B cell (primary cell): ENCODE measurements at regions not wholly inside any gene's neighbourhood (a gene's known extent, or its start where the extent isn't known, plus 50 kb on each side); places are given as distances from the start of the nearest gene placed in this dataset.

Experiments used
- ATAC-seq: fragments of 200-7000 bp; cut with Tn5 transposase; one replicate; pipeline ENCODE4 v1.10.0; 2021; ENCODE audit warnings: low read depth, mild to moderate bottlenecking, moderate number of reproducible peaks, moderate library complexity
- CTCF ChIA-PET: fragments of 350-600 bp; sonication (Branson Sonifier 250); formaldehyde crosslinking; loops from one replicate; lab custom pipeline; 2021; ENCODE audit warnings: antibody characterized with exemption, inconsistent platforms; lab: Charles Lee
- POLR2A ChIA-PET: fragments of 350-600 bp; sonication (Branson Sonifier 250); formaldehyde crosslinking; loops from one replicate; lab custom pipeline; 2021; ENCODE audit warnings: antibody characterized with exemption; lab: Charles Lee
- DNase-seq: peaks from one replicate; pipeline ENCODE4 v3.0.0; 2013
- H2AFZ ChIP-seq: 2 replicates; pipeline ENCODE4 v1.6.1; 2012; ENCODE audit warnings: mild to moderate bottlenecking, low read depth, low read length; ENCODE audit not compliant: insufficient read depth, poor library complexity, severe bottlenecking
- H3K27ac ChIP-seq, 2 donors: 1 replicate in 1 of 2; 2 replicates in 1 of 2; pipeline ENCODE4 v1.5.1; 2012 to 2013; ENCODE audit warnings: low read length in 2 of 2, mild to moderate bottlenecking in 2 of 2, moderate library complexity in 1 of 2
- H3K27me3 ChIP-seq, 4 experiments: fragments of 200-600 bp in 1 of 4; sonication (generic) in 1 of 4; replicated peaks in 1 of 4; 1 replicate in 2 of 4; 2 replicates in 2 of 4; pipeline versions ENCODE4 v1.6.1 to v1.7.0; 2013 to 2016; ENCODE audit warnings: low read length in 3 of 4, mild to moderate bottlenecking in 2 of 4, mixed read lengths in 1 of 4, moderate library complexity in 1 of 4; ENCODE audit not compliant: insufficient read depth in 4 of 4, control insufficient read depth in 3 of 4; ENCODE audit errors: control extremely low read depth in 1 of 4
- H3K36me3 ChIP-seq, 2 experiments: replicated peaks in 1 of 2; 1 replicate in 1 of 2; 2 replicates in 1 of 2; pipeline versions ENCODE4 v1.6.1 to v1.7.1; 2013; ENCODE audit warnings: low read length in 1 of 2; ENCODE audit not compliant: insufficient read depth in 2 of 2, control insufficient read depth in 1 of 2; ENCODE audit errors: control extremely low read depth in 1 of 2, extremely low read depth in 1 of 2
- H3K4me1 ChIP-seq, 2 donors: fragments of 200-600 bp in 1 of 2; sonication (generic) in 1 of 2; 1 replicate in 1 of 2; 2 replicates in 1 of 2; pipeline versions ENCODE4 v1.5.1 to v1.6.1; 2013 to 2017; ENCODE audit warnings: low read length in 2 of 2; ENCODE audit not compliant: control insufficient read depth in 2 of 2, insufficient read depth in 2 of 2
- H3K4me2 ChIP-seq: replicated peaks from 2 replicates; pipeline ENCODE3; 2012; ENCODE audit warnings: mild to moderate bottlenecking, low read depth, low read length; ENCODE audit not compliant: poor library complexity, severe bottlenecking
- H3K4me3 ChIP-seq, 5 experiments: fragments of 200-600 bp in 1 of 5; sonication (generic) in 1 of 5; 1 replicate in 3 of 5; 2 replicates in 2 of 5; pipeline versions ENCODE4 v1.5.1 to v1.7.0; 2011 to 2016; ENCODE audit warnings: low read length in 4 of 5, mild to moderate bottlenecking in 4 of 5, low read depth in 2 of 5, control low read depth in 1 of 5, moderate library complexity in 1 of 5; ENCODE audit not compliant: insufficient read depth in 1 of 5; ENCODE audit errors: control extremely low read depth in 1 of 5, extremely low read depth in 1 of 5
- H3K79me2 ChIP-seq: fragments of 200-600 bp; sonication (generic); one replicate; pipeline ENCODE4 v1.6.0; 2016; ENCODE audit warnings: low read length; ENCODE audit not compliant: control insufficient read depth, insufficient read depth
- H3K9ac ChIP-seq: fragments of 200-600 bp; sonication (generic); 2 replicates; pipeline ENCODE4 v1.6.1; 2017; ENCODE audit warnings: mild to moderate bottlenecking, low read length, moderate library complexity
- H3K9me3 ChIP-seq, 3 donors: one replicate each; pipeline versions ENCODE4 v1.6.1 to v1.7.1; 2013; ENCODE audit warnings: low read length in 2 of 3; ENCODE audit not compliant: control insufficient read depth in 2 of 3, insufficient read depth in 1 of 3; ENCODE audit errors: control extremely low read depth in 1 of 3
- H4K20me1 ChIP-seq: 2 replicates; pipeline ENCODE4 v1.6.0; 2012; ENCODE audit warnings: mild to moderate bottlenecking, low read length; ENCODE audit not compliant: insufficient read depth, control insufficient read depth, poor library complexity, severe bottlenecking
- H3K27ac Mint-ChIP-seq: one replicate; pipeline ENCODE4 v1.8.0; 2021; ENCODE audit warnings: mixed read lengths
- H3K27me3 Mint-ChIP-seq: one replicate; pipeline ENCODE4 v1.8.0; 2021; ENCODE audit warnings: mixed read lengths
- H3K4me1 Mint-ChIP-seq: one replicate; pipeline ENCODE4 v1.8.0; 2021; ENCODE audit warnings: mixed read lengths
- H3K4me3 Mint-ChIP-seq: one replicate; pipeline ENCODE4 v1.8.0; 2021; ENCODE audit warnings: mixed read lengths
- H3K9me3 Mint-ChIP-seq: one replicate; pipeline ENCODE4 v1.8.0; 2022; ENCODE audit warnings: mixed read lengths; ENCODE audit not compliant: insufficient read depth
- CTCF ChIP-seq: fragments of 200-600 bp; IDR thresholded peaks from one replicate; pipeline ENCODE4 v1.8.0; 2022; ENCODE audit warnings: antibody characterized with exemption, mild to moderate bottlenecking
- EZH2 ChIP-seq: IDR thresholded peaks from 2 replicates; pipeline ENCODE4 v1.6.1; 2012; ENCODE audit warnings: borderline replicate concordance, low read depth, mild to moderate bottlenecking, moderate library complexity, low read length; ENCODE audit not compliant: insufficient read depth, poor library complexity, severe bottlenecking
- WGBS: methylation state at CpG from one replicate; pipeline ENCODE4 v1.1.5; 2013; ENCODE audit warnings: missing lambda C conversion rate; ENCODE audit not compliant: insufficient coverage; 5-methylcytosine and 5-hydroxymethylcytosine counted together
- intact Hi-C: fragments of 100-400 bp; cut with micrococcal nuclease; formaldehyde crosslinking; loops from one replicate; pipeline ENCODE4 v1.10.0; 2022

- no peaks in the 10 kb centered on the region for H3K79me2 ChIP-seq
- Mint-ChIP-seq H3K4me1 (no peaks in the 10 kb centered on the region), H3K4me3 (no peak overlapping the region), H3K27ac (no peak overlapping the region), H3K27me3 (no peaks in the 10 kb centered on the region), H3K9me3 (no peaks in the 10 kb centered on the region)
- ATAC-seq (no peak), DNase-seq (no peak)
- ChIA-PET CTCF (no interaction called here), POLR2A (no interaction called here)
- H3K9ac ChIP-seq = no peak overlapping the region
- intact Hi-C loops = no loop called here
- no peaks in the 10 kb centered on the region for H4K20me1 ChIP-seq
- H3K27ac ChIP-seq = no peak overlapping the region
- H3K4me1 ChIP-seq = no peaks in the 10 kb centered on the region
- no peak for TF ChIP-seq CTCF
- no peak for TF ChIP-seq EZH2
- H3K4me2 ChIP-seq = no peak overlapping the region
- H3K36me3 ChIP-seq = no peaks in the 10 kb centered on the region
- H3K4me3 ChIP-seq = no peak overlapping the region
- no peaks in the 10 kb centered on the region for H3K9me3 ChIP-seq
- H2AFZ ChIP-seq = no peak overlapping the region
- no peaks in the 10 kb centered on the region for H3K27me3 ChIP-seq
Measured at GRCh38 chr1:215345208-215345607, 221.9 kb upstream of the KCTD3 start.

- WGBS = 82% methylated on average over 2 of the region's 3 CpGs
- H3K9me3 ChIP-seq = no peaks in the 10 kb centered on the region
- no peak overlapping the region for H3K4me2 ChIP-seq
- DNase-seq (no peak), ATAC-seq (no peak)
- no peaks in the 10 kb centered on the region for H3K79me2 ChIP-seq
- Mint-ChIP-seq H3K4me3 (no peak overlapping the region), H3K4me1 (no peaks in the 10 kb centered on the region), H3K27me3 (no peaks in the 10 kb centered on the region), H3K27ac (no peak overlapping the region), H3K9me3 (no peaks in the 10 kb centered on the region)
- no peak overlapping the region for H3K9ac ChIP-seq
- no peaks in the 10 kb centered on the region for H3K27me3 ChIP-seq
- TF ChIP-seq CTCF = no peak
- TF ChIP-seq EZH2 = no peak
- no peak overlapping the region for H3K4me3 ChIP-seq
- intact Hi-C loops = no loop called here
- no peaks in the 10 kb centered on the region for H4K20me1 ChIP-seq
- no peaks in the 10 kb centered on the region for H3K4me1 ChIP-seq
- no peaks in the 10 kb centered on the region for H3K36me3 ChIP-seq
- POLR2A ChIA-PET = no interaction called here
- H3K27ac ChIP-seq = no peak overlapping the region
- no peak overlapping the region for H2AFZ ChIP-seq
- CTCF ChIA-PET = no interaction called here
Measured at GRCh38 chr1:215345766-215346165, 221.3 kb upstream of the KCTD3 start.
